GM19324 (cell line): ENCODE measurements at regions not wholly inside any gene's neighbourhood (a gene's known extent, or its start where the extent isn't known, plus 50 kb on each side); places are given as distances from the start of the nearest gene placed in this dataset.

Experiments
- ATAC-seq: cut with Tn5 transposase; IDR thresholded peaks from one replicate; pipeline ENCODE4 v1.9.1; 2021; ENCODE audit warnings: mild to moderate bottlenecking, moderate library complexity; ENCODE audit not compliant: unreplicated experiment, low FRiP score

GRCh38 chr22:48089601-48090331 lies 1327.3 kb downstream of the TBC1D22A start:
- no peak for ATAC-seq

- no peak for ATAC-seq
These were observed 1326.6 kb downstream of the TBC1D22A start for GRCh38 chr22:48088926-48089536.

GRCh38 chr22:48088251-48088650 lies 1325.8 kb downstream of the TBC1D22A start:
- ATAC-seq = no peak

GRCh38 chr22:48085901-48086645 lies 1323.6 kb downstream of the TBC1D22A start:
- no peak for ATAC-seq

GRCh38 chr22:48084729-48085050 lies 1322.2 kb downstream of the TBC1D22A start:
- ATAC-seq = no peak

- ATAC-seq = peak; percentile 64
These were observed 1321.7 kb downstream of the TBC1D22A start for GRCh38 chr22:48084041-48084728.

GRCh38 chr22:48083502-48083901 lies 1321.1 kb downstream of the TBC1D22A start:
- no peak for ATAC-seq

- no peak for ATAC-seq
These were observed 1319.8 kb downstream of the TBC1D22A start for GRCh38 chr22:48082284-48082683.

- ATAC-seq = no peak
These were observed 1318.8 kb downstream of the TBC1D22A start for GRCh38 chr22:48081281-48081680.

GRCh38 chr22:48080316-48081165 lies 1318.1 kb downstream of the TBC1D22A start:
- ATAC-seq = no peak

GRCh38 chr22:48079505-48080290 lies 1317.2 kb downstream of the TBC1D22A start:
- no peak for ATAC-seq

- ATAC-seq = no peak
These were observed 1316.4 kb downstream of the TBC1D22A start for GRCh38 chr22:48078825-48079224.

GRCh38 chr22:48077699-48078098 lies 1315.2 kb downstream of the TBC1D22A start:
- no peak for ATAC-seq

- no peak for ATAC-seq
These were observed 1313.6 kb downstream of the TBC1D22A start for GRCh38 chr22:48076008-48076407.

GRCh38 chr22:48075604-48076003 lies 1313.2 kb downstream of the TBC1D22A start:
- ATAC-seq = no peak

GRCh38 chr22:48072777-48073176 lies 1310.3 kb downstream of the TBC1D22A start:
- ATAC-seq = no peak

- ATAC-seq = no peak
These were observed 1309.4 kb downstream of the TBC1D22A start for GRCh38 chr22:48071828-48072227.

- ATAC-seq = no peak
These were observed 1308.9 kb downstream of the TBC1D22A start for GRCh38 chr22:48071305-48071704.

GRCh38 chr22:48070760-48071159 lies 1308.3 kb downstream of the TBC1D22A start:
- no peak for ATAC-seq
